Testis (tissue), 2 donors: ENCODE measurements at regions not wholly inside any gene's neighbourhood (a gene's known extent, or its start where the extent isn't known, plus 50 kb on each side); places are given as distances from the start of the nearest gene placed in this dataset.

Source experiments
- DNase-seq: peaks from one replicate; pipeline ENCODE4 v3.0.0-alpha.2; 2019
- H3K27ac ChIP-seq, 2 donors: fragments of 200-600 bp; sonication (generic); one replicate each; pipeline ENCODE4 v1.5.1; 2019
- H3K27me3 ChIP-seq: fragments of 200-600 bp; sonication (generic); one replicate; pipeline ENCODE4 v1.5.1; 2019
- H3K36me3 ChIP-seq: fragments of 200-600 bp; sonication (generic); one replicate; pipeline ENCODE4 v1.5.1; 2017; ENCODE audit warnings: low read depth; ENCODE audit errors: missing control alignments
- H3K4me1 ChIP-seq: fragments of 200-600 bp; sonication (generic); one replicate; pipeline ENCODE4 v1.5.1; 2019
- H3K4me3 ChIP-seq, 2 donors: fragments of 200-600 bp; sonication (generic); one replicate each; pipeline ENCODE4 v1.5.1; 2017 to 2019
- H3K9me3 ChIP-seq: fragments of 200-600 bp; sonication (generic); one replicate; pipeline ENCODE4 v1.5.1; 2017
- CTCF ChIP-seq, 3 experiments: fragments of 450-650 bp in 2 of 3; fragments of 200-600 bp in 1 of 3; sonication (generic) in 1 of 3; IDR thresholded peaks; one replicate each; pipeline ENCODE4 v1.5.1; 2016 to 2019; ENCODE audit warnings: antibody characterized with exemption in 3 of 3, mild to moderate bottlenecking in 2 of 3, moderate library complexity in 1 of 3
- POLR2A ChIP-seq: fragments of 450-650 bp; IDR thresholded peaks from one replicate; pipeline ENCODE4 v1.6.1; 2017; ENCODE audit warnings: antibody characterized with exemption, mild to moderate bottlenecking, moderate library complexity
- WGBS, 2 donors: methylation state at CpG; one replicate each; pipeline ENCODE4 v1.1.5; 2018; 5-methylcytosine and 5-hydroxymethylcytosine counted together
- intact Hi-C: fragments of 100-400 bp; cut with DNase I; formaldehyde crosslinking; loops from one replicate; pipeline ENCODE4 v1.15.1; 2023; ENCODE audit warnings: low total_unique reads

DNA sequence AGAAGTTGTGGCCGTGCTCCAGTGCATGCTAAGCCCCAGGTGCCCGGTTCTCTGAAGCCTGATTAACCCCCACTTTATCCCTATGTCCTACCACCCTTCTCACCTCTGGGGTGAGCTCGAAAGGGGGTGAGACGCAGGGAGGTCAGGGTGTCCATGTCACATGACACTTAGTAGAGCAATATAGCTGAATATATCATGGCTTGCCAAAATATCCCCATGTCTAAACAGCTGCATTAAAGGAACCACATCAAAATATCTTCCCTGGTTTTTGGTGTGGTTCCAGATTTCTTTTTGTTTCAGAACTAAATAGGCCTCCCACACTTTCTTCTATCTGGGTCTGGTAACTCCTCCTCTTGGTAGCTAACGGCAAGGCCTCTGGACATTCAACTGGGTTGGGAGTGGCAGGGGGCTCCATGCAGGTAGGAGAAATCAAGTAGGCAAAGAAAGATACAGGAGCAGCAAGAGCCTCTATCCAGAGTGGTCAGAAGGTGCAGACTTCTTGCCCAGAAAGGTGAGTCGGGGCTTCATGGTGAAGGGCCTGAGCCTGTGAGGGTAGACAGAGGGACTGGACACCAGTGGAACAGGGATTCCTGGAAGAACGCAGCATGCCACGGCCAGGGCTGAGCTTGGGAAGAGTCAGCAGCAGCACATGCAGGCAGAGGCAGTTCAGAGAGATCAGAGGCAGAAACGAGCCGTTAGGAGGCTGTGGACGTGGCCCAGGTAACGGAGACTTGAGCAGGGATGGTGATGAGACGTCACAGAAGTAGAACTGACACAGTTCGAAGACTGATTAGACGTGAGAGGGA, 202.8 kb upstream of the DIO3 start:
- no peaks in the 10 kb centered on the region for H3K27me3 ChIP-seq
- no peak overlapping the region for H3K4me3 ChIP-seq
- H3K36me3 ChIP-seq: no peaks in the 10 kb centered on the region
- peaks cover 29% of the 10 kb centered on the region for H3K4me1 ChIP-seq
- H3K9me3 ChIP-seq: no peaks in the 10 kb centered on the region
- 69 to 75% methylated on average over 15 of the region's 15 CpGs for WGBS, 2 donors
- TF ChIP-seq POLR2A (no peak), CTCF (IDR thresholded peaks at IDR 0.05) (no peak)
- intact Hi-C loops: no loop called here
- DNase-seq: no peak
- H3K27ac ChIP-seq: peak overlapping the region; percentile 48 to 67

GRCh38 chr14:101359221-101360053, 201.9 kb upstream of the DIO3 start:
- H3K9me3 ChIP-seq: no peaks in the 10 kb centered on the region
- peak; percentile 78 for DNase-seq
- H3K4me1 ChIP-seq: peaks cover 37% of the 10 kb centered on the region
- no peaks in the 10 kb centered on the region for H3K27me3 ChIP-seq
- H3K36me3 ChIP-seq: no peaks in the 10 kb centered on the region
- intact Hi-C loops: loop anchor here (10.0 kb wide), 1 partner anchor 115 kb away; no protein-coding TSS in a partner anchor
- no peak overlapping the region for H3K4me3 ChIP-seq
- no peak for TF ChIP-seq CTCF (IDR thresholded peaks at IDR 0.05)
- TF ChIP-seq POLR2A: no peak
- WGBS, 2 donors: 63 to 71% methylated on average over 16 to 19 of the region's 19 CpGs
- peak overlapping the region; percentile 63 to 67 for H3K27ac ChIP-seq

- Histone ChIP-seq H3K4me1 (peaks cover 45% of the 10 kb centered on the region), H3K27ac (peak overlapping the region; percentile 63 to 67), H3K36me3 (no peaks in the 10 kb centered on the region), H3K9me3 (no peaks in the 10 kb centered on the region), H3K4me3 (no peak overlapping the region), H3K27me3 (no peaks in the 10 kb centered on the region)
- WGBS, 2 donors: 33 to 40% methylated on average over 10 to 21 of the region's 21 CpGs
- peak; percentile 66 for DNase-seq
- intact Hi-C loops: loop anchor here (10.0 kb wide), 1 partner anchor 115 kb away; no protein-coding TSS in a partner anchor
- TF ChIP-seq POLR2A (no peak), CTCF (IDR thresholded peaks at IDR 0.05) (no peak)
Measured at GRCh38 chr14:101360054-101360911, 201.0 kb upstream of the DIO3 start.

GRCh38 chr14:101361044-101361443, 200.3 kb upstream of the DIO3 start:
- Histone ChIP-seq H3K9me3 (no peaks in the 10 kb centered on the region), H3K27me3 (no peaks in the 10 kb centered on the region), H3K36me3 (no peaks in the 10 kb centered on the region), H3K4me1 (peaks cover 52% of the 10 kb centered on the region), H3K4me3 (no peak overlapping the region), H3K27ac (peak overlapping the region in 1 of 2 donors; percentile 63)
- 60 to 61% methylated on average over 16 of the region's 16 CpGs for WGBS, 2 donors
- TF ChIP-seq POLR2A (no peak), CTCF (IDR thresholded peaks at IDR 0.05) (no peak)
- intact Hi-C loops: loop anchor here (10.0 kb wide), 1 partner anchor 114 kb away; no protein-coding TSS in a partner anchor
- DNase-seq: no peak
